Uterus (tissue), 2 donors: ENCODE measurements at regions not wholly inside any gene's neighbourhood (a gene's known extent, or its start where the extent isn't known, plus 50 kb on each side); places are given as distances from the start of the nearest gene placed in this dataset.

Source experiments
- CTCF ChIP-seq, 4 experiments: fragments of 200-600 bp in 2 of 4; fragments of 450-650 bp in 2 of 4; sonication (generic) in 2 of 4; IDR thresholded peaks; one replicate each; pipeline ENCODE4 v1.5.1; 2016 to 2019; ENCODE audit warnings: antibody characterized with exemption in 4 of 4, mild to moderate bottlenecking in 2 of 4, moderate library complexity in 1 of 4
- POLR2A ChIP-seq, 2 donors: fragments of 450-650 bp; IDR thresholded peaks; one replicate each; pipeline ENCODE4 v1.6.1; 2016; ENCODE audit warnings: antibody characterized with exemption in 2 of 2, mild to moderate bottlenecking in 1 of 2, moderate library complexity in 1 of 2

- TF ChIP-seq CTCF (IDR thresholded peaks at IDR 0.05) (no peak), POLR2A (IDR thresholded peaks at IDR 0.05) (no peak)
Measured at GRCh38 chr18:44039826-44040225, 640.9 kb upstream of the SETBP1 start.
